GM18909 (cell line): ENCODE measurements at regions not wholly inside any gene's neighbourhood (a gene's known extent, or its start where the extent isn't known, plus 50 kb on each side); places are given as distances from the start of the nearest gene placed in this dataset.
A peak's percentile ranks its signal among the peaks of the same experiment; 100 is the strongest.
"Not testable (repeated sequence)": the region's sequence is repeated elsewhere in the genome, so short reads cannot be mapped to it uniquely, and the experiment has no call there.

ENCODE experiments used
- ATAC-seq: cut with Tn5 transposase; IDR thresholded peaks from one replicate; pipeline ENCODE4 v1.9.1; 2021; ENCODE audit warnings: mild to moderate bottlenecking; ENCODE audit not compliant: unreplicated experiment, poor library complexity

GRCh38 chr5:163682234-163682633, 176.8 kb downstream of the MAT2B start:
- ATAC-seq: no peak

- no peak for ATAC-seq
Measured at GRCh38 chr5:163687414-163687813, 182.0 kb downstream of the MAT2B start.

- ATAC-seq: no peak
Measured at GRCh38 chr5:163692091-163692490, 186.7 kb downstream of the MAT2B start.

- ATAC-seq: peak; percentile 96
Measured at GRCh38 chr5:163695830-163696578, 190.6 kb downstream of the MAT2B start.

GRCh38 chr5:163696579-163696887, 191.1 kb downstream of the MAT2B start:
- no peak for ATAC-seq

GRCh38 chr5:163706053-163706771, 200.8 kb downstream of the MAT2B start:
- no peak for ATAC-seq

GRCh38 chr5:163712011-163712410, 206.6 kb downstream of the MAT2B start:
- no peak for ATAC-seq

GRCh38 chr5:163718272-163718671, 212.9 kb downstream of the MAT2B start:
- no peak for ATAC-seq

- no peak for ATAC-seq
Measured at GRCh38 chr5:163724305-163724704, 218.9 kb downstream of the MAT2B start.

- peak; percentile 80 for ATAC-seq
Measured at GRCh38 chr5:163727028-163727427, 221.6 kb downstream of the MAT2B start.

GRCh38 chr5:163730206-163730756, 224.9 kb downstream of the MAT2B start:
- no peak for ATAC-seq

GRCh38 chr5:163731256-163731655, 225.8 kb downstream of the MAT2B start:
- no peak for ATAC-seq

GRCh38 chr5:163735069-163735468, 229.7 kb downstream of the MAT2B start:
- ATAC-seq: no peak

- no peak for ATAC-seq
Measured at GRCh38 chr5:163747586-163747985, 242.2 kb downstream of the MAT2B start.

GRCh38 chr5:163748934-163749333, 243.5 kb downstream of the MAT2B start:
- ATAC-seq: no peak

GRCh38 chr5:163750415-163750814, 245.0 kb downstream of the MAT2B start:
- ATAC-seq: not testable (repeated sequence)

- no peak for ATAC-seq
Measured at GRCh38 chr5:163755505-163755904, 250.1 kb downstream of the MAT2B start.

- no peak for ATAC-seq
Measured at GRCh38 chr5:163756170-163756569, 250.8 kb downstream of the MAT2B start.

GRCh38 chr5:163757344-163757743, 251.9 kb downstream of the MAT2B start:
- no peak for ATAC-seq

- no peak for ATAC-seq
Measured at GRCh38 chr5:163758283-163758711, 252.9 kb downstream of the MAT2B start.

GRCh38 chr5:163759000-163759704, 253.7 kb downstream of the MAT2B start:
- ATAC-seq: no peak
